HepG2 (cell line): ENCODE measurements at regions not wholly inside any gene's neighbourhood (a gene's known extent, or its start where the extent isn't known, plus 50 kb on each side); places are given as distances from the start of the nearest gene placed in this dataset.

Experiments
- KIAA2018 ChIP-seq: sonication (generic); formaldehyde crosslinking; IDR thresholded peaks from 2 replicates; pipeline ENCODE4 v1.5.0; 2020; ENCODE audit warnings: mild to moderate bottlenecking, missing genetic modification reagents, borderline replicate concordance
- MZF1 ChIP-seq: sonication (generic); formaldehyde crosslinking; IDR thresholded peaks from 2 replicates; pipeline ENCODE4 v1.8.1; 2023; ENCODE audit warnings: mild to moderate bottlenecking, missing genetic modification reagents, borderline replicate concordance
- PAXIP1 ChIP-seq: sonication (generic); formaldehyde crosslinking; conservative IDR thresholded peaks from 2 replicates; pipeline ENCODE4 v1.4.0; 2020; ENCODE audit warnings: mild to moderate bottlenecking, missing genetic modification reagents, moderate library complexity
- REST ChIP-seq, 2 experiments: IDR thresholded peaks; 2 replicates each; pipeline ENCODE4 v1.6.1; 2011 to 2012; ENCODE audit warnings: low read length in 2 of 2, borderline replicate concordance in 1 of 2, low read depth in 1 of 2, mild to moderate bottlenecking in 1 of 2, moderate library complexity in 1 of 2
- SIN3A ChIP-seq: IDR thresholded peaks from 2 replicates; pipeline ENCODE4 v1.6.1; 2011; ENCODE audit warnings: low read depth, mild to moderate bottlenecking, control low read depth, low read length, borderline replicate concordance
- TAF1 ChIP-seq: sonication (generic); formaldehyde crosslinking; IDR thresholded peaks from 2 replicates; pipeline ENCODE4 v1.4.0; 2020; ENCODE audit warnings: missing genetic modification reagents
- TCF7L2 ChIP-seq: IDR thresholded peaks from 2 replicates; pipeline ENCODE4 v1.6.1; 2011; ENCODE audit warnings: mild to moderate bottlenecking, low read depth, low read length, moderate library complexity
- ZNF274 ChIP-seq: sonication (generic); formaldehyde crosslinking; IDR thresholded peaks from 2 replicates; pipeline ENCODE4 v1.5.1; 2020; ENCODE audit warnings: mild to moderate bottlenecking, missing genetic modification reagents

- TF ChIP-seq REST (IDR thresholded peaks at IDR 0.05; ENCODE audit: borderline replicate concordance in 1 of 2, low read depth in 1 of 2, low read length in 2 of 2) = no peak
- no peak for TF ChIP-seq KIAA2018 (CRISPR knock-in tag)
- no peak for TF ChIP-seq TCF7L2
- TF ChIP-seq TAF1 (CRISPR knock-in tag) = no peak
- TF ChIP-seq ZNF274 (CRISPR knock-in tag) = no peak
- TF ChIP-seq PAXIP1 (CRISPR knock-in tag) = no peak
- TF ChIP-seq MZF1 = no peak
- no peak for TF ChIP-seq SIN3A
These were observed 137.0 kb upstream of the AGBL1 start for GRCh38 chr15:85942632-85943031.
